ENCODE measurements at regions not wholly inside any gene's neighbourhood (a gene's known extent, or its start where the extent isn't known, plus 50 kb on each side); places are given as distances from the start of the nearest gene placed in this dataset.

DNA sequence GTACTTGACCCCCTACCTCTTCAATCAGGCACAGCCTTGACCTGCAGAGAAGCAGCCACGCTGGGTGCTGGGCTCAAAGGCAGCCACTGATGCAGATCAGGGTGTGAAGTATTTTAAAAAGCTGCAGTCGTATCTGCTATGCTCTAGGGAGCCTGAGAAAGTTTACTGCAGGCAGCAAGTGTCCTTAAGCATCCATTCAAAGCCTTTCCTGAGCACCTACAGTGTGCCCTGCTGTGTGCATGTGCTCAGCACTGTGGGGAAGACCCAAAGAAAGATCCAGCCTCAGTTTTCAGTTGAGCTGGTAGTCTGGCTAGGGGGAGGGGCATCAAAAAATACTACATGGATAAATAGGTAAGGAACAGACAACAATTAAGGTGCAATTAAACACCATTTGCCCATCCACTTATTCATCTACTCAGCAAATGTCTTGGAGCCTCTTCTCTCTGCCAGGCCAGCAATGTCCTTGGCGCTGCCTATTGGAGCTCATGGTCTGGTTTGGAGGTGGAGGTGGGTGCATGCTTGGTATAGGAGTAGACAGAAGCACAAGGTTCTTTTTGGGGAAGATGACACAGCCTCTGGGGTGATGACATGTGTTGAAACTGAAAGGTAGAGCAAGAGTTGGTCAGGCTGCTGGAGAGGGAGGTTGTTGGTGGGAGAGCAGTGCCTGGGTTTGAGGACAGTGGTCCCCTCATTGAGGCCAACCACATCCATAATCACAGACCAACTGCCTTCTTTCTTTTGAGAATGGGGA, 85.9 kb upstream of the PRR23C start:
- TF ChIP-seq, protein P1, sequence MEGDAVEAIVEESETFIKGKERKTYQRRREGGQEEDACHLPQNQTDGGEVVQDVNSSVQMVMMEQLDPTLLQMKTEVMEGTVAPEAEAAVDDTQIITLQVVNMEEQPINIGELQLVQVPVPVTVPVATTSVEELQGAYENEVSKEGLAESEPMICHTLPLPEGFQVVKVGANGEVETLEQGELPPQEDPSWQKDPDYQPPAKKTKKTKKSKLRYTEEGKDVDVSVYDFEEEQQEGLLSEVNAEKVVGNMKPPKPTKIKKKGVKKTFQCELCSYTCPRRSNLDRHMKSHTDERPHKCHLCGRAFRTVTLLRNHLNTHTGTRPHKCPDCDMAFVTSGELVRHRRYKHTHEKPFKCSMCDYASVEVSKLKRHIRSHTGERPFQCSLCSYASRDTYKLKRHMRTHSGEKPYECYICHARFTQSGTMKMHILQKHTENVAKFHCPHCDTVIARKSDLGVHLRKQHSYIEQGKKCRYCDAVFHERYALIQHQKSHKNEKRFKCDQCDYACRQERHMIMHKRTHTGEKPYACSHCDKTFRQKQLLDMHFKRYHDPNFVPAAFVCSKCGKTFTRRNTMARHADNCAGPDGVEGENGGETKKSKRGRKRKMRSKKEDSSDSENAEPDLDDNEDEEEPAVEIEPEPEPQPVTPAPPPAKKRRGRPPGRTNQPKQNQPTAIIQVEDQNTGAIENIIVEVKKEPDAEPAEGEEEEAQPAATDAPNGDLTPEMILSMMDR (conservative IDR thresholded peaks at IDR 0.05; ENCODE audit: low read length), result no peak
- no peak overlapping the region for H3K4me3 ChIP-seq (ENCODE audit: low read length)
- DNase-seq (ENCODE audit: low read depth), result no peak

DNA sequence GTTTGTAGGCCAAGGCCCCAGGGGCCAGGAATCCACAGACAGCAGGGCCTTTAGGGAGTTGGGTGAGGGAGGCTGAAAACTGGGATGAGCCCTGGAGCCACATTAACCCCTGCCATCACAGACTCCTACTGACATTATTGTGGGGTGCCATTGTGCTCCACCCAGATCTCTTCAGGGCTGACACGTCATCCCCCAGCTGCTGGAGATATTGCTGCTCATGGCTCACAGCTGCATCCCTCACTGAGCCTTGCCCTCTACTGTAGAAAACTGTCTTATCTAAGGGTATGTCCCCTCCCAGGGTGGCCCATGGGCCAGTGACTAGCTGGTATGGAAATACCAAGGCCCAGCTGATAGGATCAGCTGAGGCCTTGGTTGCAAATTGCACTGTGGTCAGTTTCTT, 87.3 kb upstream of the PRR23C start:
- no peak overlapping the region for H3K4me3 ChIP-seq (ENCODE audit: low read length)
- TF ChIP-seq, protein P1 (conservative IDR thresholded peaks at IDR 0.05; ENCODE audit: low read length), result no peak
- DNase-seq (ENCODE audit: low read depth), result no peak

DNA sequence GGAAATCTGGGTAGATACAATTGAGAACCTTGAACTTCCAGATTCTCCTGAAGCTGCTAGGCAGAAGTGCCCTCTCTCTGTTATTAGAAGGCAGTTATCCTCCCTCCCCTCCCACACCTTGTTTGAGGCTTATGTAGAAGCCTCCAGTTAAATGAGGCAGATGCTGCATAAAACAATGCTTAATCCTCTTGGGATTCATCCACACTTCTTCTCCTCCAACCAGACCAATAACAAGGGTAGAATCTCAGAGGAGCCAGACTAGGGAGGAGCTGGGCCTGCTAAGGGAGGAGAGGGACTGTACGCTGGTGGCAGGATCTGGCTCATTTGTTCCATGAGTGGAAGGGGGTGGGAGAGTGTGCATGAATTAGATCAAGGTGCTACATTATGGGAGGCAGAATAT, 88.3 kb upstream of the PRR23C start:
- no peak for DNase-seq (ENCODE audit: low read depth)
- TF ChIP-seq, protein P1 (conservative IDR thresholded peaks at IDR 0.05; ENCODE audit: low read length), result no peak

DNA sequence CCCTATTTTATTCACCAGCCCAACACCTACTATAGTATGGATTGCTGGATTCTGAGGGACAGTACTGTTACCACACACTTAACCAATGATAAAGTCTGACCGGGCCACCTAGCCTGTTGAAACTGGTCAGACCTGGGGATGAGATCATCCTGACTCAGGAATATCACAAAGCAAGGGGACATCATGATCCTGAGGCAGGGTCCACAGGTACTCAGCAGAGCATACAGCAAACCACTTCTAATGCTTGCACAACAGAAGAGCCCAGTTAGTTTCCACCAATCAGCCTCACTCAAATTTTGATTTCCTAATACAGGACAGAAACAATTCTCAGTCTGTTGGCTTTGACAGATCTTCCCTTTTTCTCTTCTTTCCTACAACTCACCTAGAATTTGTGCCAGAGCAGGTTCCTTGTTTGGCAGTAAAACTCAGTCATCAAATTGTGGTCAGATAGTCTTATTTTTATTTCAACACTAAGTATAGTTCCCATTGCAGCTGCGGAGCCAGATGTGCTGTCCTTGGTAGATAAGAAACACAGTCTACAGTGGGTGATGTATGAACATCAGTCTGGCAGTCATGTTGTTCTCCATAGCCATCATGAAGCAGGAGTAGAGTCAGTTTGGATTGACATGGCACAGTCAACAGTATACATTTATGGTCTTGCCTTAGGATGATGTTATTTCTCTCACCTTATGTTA, 90.1 kb upstream of the PRR23C start:
- no peak for DNase-seq (ENCODE audit: low read depth)

More for the DNA sequence above, 88.3 kb upstream of the PRR23C start:
- H3K4me3 ChIP-seq (ENCODE audit: low read length), result no peak overlapping the region

DNA sequence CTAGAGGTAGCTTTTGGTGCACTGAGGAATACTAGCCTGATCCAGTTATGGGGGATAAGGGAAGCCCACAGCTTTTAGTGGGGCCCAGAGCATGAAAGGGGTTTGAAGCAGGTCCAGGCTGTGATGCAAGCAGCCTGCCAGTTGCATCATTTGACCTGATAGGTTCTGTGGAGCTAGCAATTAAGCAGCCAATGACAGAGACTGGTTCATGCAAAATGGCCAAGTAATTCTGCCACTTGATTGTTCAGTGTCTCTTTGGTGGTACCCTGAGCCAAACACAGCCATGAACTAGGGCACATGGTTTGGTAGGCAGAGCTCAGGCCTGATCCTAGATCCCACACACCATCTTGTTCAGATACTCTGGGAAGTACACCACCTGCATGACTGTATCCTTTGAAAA, 91.0 kb upstream of the PRR23C start:
- TF ChIP-seq, protein P1 (conservative IDR thresholded peaks at IDR 0.05; ENCODE audit: low read length), result no peak
- no peak for DNase-seq (ENCODE audit: low read depth)

More for the DNA sequence above, 90.1 kb upstream of the PRR23C start:
- no peak overlapping the region for H3K4me3 ChIP-seq (ENCODE audit: low read length)
- TF ChIP-seq, protein P1 (conservative IDR thresholded peaks at IDR 0.05; ENCODE audit: low read length), result no peak

DNA sequence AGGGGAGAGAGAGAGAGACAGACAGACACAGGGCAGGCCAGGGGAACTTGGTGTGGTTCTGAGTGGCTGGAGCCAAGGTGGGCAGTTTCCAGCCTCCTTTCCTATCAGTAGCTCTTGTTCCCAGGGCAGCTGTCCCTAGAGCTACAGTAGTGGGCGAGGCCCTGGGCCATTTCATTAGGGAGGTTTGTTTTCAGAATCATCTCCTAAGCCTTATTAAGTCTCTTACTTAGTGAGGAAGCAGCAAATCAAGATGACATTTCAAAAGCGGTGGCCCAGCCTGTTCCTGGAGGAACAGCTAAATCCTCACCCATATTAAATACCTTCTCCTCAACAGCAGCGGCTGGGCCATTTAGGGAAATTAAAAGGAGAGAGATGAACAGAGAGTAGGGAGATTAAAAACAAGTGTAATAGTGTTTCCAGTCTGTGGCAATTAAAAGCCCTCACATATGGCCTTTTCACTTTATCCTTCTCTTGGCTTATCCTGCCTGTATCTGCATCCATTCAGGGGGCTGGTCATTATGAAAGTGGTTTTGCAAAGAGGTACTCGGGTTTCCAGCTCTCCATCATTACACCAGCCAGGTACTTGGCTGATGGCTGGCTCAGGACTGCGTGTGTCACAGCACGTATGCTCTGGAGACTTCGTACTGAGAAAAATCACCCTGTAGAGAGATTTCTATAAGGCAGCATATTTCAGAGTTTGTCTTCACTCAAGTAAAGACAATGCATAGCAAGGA, 91.9 kb upstream of the PRR23C start:
- no peak overlapping the region for H3K4me3 ChIP-seq (ENCODE audit: low read length)
- DNase-seq (ENCODE audit: low read depth), result no peak
- TF ChIP-seq, protein P1 (conservative IDR thresholded peaks at IDR 0.05; ENCODE audit: low read length), result no peak

More for the DNA sequence above, 91.0 kb upstream of the PRR23C start:
- H3K4me3 ChIP-seq (ENCODE audit: low read length), result no peak overlapping the region

All from AG10803 (cell line).